GM12864 (cell line): ENCODE measurements at regions not wholly inside any gene's neighbourhood (a gene's known extent, or its start where the extent isn't known, plus 50 kb on each side); places are given as distances from the start of the nearest gene placed in this dataset.

ENCODE experiments used
- DNase-seq: peaks from one replicate; pipeline ENCODE4 v3.0.0-alpha.2; 2011; ENCODE audit warnings: low read depth
- H3K4me3 ChIP-seq: 2 replicates; pipeline ENCODE4 v1.5.1; 2011; ENCODE audit warnings: mild to moderate bottlenecking, low read depth, low read length, control low read depth
- CTCF ChIP-seq: IDR thresholded peaks from 2 replicates; pipeline ENCODE4 v1.5.1; 2011; ENCODE audit warnings: low read depth, mild to moderate bottlenecking, moderate library complexity, low read length, control low read depth, inconsistent platforms; ENCODE audit errors: missing control alignments

- TF ChIP-seq CTCF, result no peak
- no peak overlapping the region for H3K4me3 ChIP-seq
- DNase-seq, result no peak
Measured at GRCh38 chr20:60086821-60087562, 128.8 kb downstream of the CDH26 start.

DNA sequence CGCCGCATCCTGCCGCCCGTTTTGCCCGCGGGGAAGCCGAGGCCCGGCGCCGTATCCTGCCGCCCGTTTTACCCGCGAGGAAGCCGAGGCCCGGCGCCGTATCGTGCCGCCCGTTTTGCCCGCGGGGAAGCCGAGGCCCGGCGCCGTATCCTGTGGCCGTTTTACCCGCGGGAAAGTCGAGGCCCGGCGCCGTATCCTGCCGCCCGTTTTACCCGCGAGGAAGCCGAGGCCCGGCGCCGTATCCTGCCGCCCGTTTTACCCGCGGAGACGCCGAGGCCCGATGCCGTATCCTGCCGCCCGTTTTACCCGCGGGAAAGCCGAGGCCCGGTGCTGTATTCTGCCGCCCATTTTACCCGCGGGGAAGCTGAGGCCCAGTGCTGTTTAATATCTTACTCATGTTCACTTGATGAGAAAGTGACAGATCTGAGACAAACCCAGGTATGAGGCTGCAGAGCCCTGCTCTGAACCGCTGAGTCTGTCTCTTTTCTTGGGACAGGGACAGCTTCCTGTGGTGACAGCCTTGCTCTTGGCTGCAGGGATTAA lies 129.4 kb downstream of the CDH26 start:
- DNase-seq, result no peak
- no peak for TF ChIP-seq CTCF
- no peak overlapping the region for H3K4me3 ChIP-seq

DNA sequence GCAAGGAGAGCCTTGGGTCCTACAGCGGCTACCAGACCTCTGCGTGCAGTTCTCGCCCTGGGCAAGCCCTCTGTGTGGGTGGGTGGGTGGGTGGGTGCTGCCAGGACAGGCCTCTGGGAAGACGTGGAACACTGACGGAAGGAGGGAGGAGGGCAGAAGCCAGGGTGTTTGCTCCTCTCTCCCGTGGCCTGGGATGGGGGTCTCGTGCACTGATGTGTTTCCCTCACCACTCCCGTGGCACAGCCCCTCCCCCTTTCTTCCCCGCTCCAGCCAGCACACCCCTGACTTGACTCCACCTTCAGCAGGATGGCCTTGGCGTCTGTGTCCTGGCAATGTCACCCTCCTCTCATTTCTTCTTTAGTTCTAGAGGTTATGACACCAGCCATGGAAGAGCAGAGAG lies 130.0 kb downstream of the CDH26 start:
- DNase-seq, result no peak
- no peak for TF ChIP-seq CTCF
- H3K4me3 ChIP-seq, result no peak overlapping the region

DNA sequence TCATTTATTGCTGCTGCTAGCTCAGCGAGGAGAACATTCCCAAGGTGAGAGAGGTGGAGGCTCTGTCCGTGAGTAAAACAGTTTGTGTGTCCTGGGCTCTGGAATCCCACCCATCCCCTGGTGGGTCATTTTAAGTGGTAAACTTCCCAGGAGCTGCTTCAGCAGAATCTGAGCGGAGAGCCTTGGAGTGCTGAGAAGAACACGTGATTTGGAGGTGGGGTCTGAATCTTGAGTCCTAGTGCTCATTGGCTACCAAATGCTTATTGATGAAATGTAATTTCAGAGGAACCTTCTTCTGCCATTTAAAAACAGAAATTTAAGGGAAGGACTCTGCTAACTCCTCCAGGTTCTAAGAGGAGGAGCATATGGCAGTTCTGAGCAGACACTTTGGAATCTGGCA lies 132.4 kb downstream of the CDH26 start:
- no peak for TF ChIP-seq CTCF
- no peak overlapping the region for H3K4me3 ChIP-seq
- DNase-seq, result no peak

- H3K4me3 ChIP-seq, result no peak overlapping the region
- TF ChIP-seq CTCF, result no peak
- no peak for DNase-seq
Measured at GRCh38 chr20:60091305-60091704, 133.1 kb downstream of the CDH26 start.

GRCh38 chr20:60091861-60092260 lies 133.6 kb downstream of the CDH26 start:
- no peak overlapping the region for H3K4me3 ChIP-seq
- DNase-seq, result no peak
- TF ChIP-seq CTCF, result no peak

GRCh38 chr20:60092729-60093128 lies 134.5 kb downstream of the CDH26 start:
- no peak for TF ChIP-seq CTCF
- no peak for DNase-seq
- no peak overlapping the region for H3K4me3 ChIP-seq
